OCI-LY7 (cell line): ENCODE measurements at regions not wholly inside any gene's neighbourhood (a gene's known extent, or its start where the extent isn't known, plus 50 kb on each side); places are given as distances from the start of the nearest gene placed in this dataset.

ENCODE experiments used
- BruUV-seq: library from RNA; stranded (reverse); fragments of 400-500 nt; replicated peaks from 2 replicates; lab custom pipeline; 2021; lab: Mats Ljungman, UMichigan
- CTCF ChIA-PET: fragments of 300-600 bp; sonication (Branson Sonifier 250); formaldehyde crosslinking; loops from one replicate; lab custom pipeline; 2022; ENCODE audit warnings: antibody characterized with exemption; ENCODE audit not compliant: unreplicated experiment; lab: Charles Lee
- POLR2A ChIA-PET: fragments of 300-600 bp; sonication (Branson Sonifier 250); formaldehyde crosslinking; loops from one replicate; lab custom pipeline; 2022; ENCODE audit warnings: antibody characterized with exemption; lab: Charles Lee
- DNase-seq: peaks from one replicate; pipeline ENCODE4 v3.0.0-alpha.2; 2015; ENCODE audit warnings: low spot score
- H2AFZ ChIP-seq: fragments of 200-600 bp; sonication (generic), shearing (Covaris generic); 2 replicates; pipeline ENCODE4 v1.6.1; 2014; ENCODE audit warnings: mild to moderate bottlenecking, antibody characterized with exemption, low read length, moderate library complexity
- H3K27ac ChIP-seq: fragments of 200-600 bp; sonication (generic); 2 replicates; pipeline ENCODE4 v1.5.1; 2014; ENCODE audit warnings: mixed run types, low read depth, mild to moderate bottlenecking, moderate library complexity, low read length, inconsistent platforms; ENCODE audit not compliant: poor library complexity, severe bottlenecking
- H3K36me3 ChIP-seq: fragments of 200-600 bp; sonication (generic); 2 replicates; pipeline ENCODE4 v1.6.1; 2014; ENCODE audit warnings: mild to moderate bottlenecking, antibody characterized with exemption, low read length, moderate library complexity, mixed read lengths; ENCODE audit not compliant: insufficient read depth
- H3K4me1 ChIP-seq: fragments of 200-600 bp; sonication (generic); 2 replicates; pipeline ENCODE4 v1.5.1; 2014; ENCODE audit warnings: mild to moderate bottlenecking, low read length; ENCODE audit not compliant: insufficient read depth, poor library complexity, severe bottlenecking
- H3K4me2 ChIP-seq: fragments of 200-600 bp; sonication (generic); 2 replicates; pipeline ENCODE4 v1.6.1; 2014; ENCODE audit warnings: mild to moderate bottlenecking, low read length
- H3K4me3 ChIP-seq: fragments of 200-600 bp; sonication (generic); 2 replicates; pipeline ENCODE4 v1.5.1; 2014; ENCODE audit warnings: mild to moderate bottlenecking, low read depth, low read length; ENCODE audit not compliant: poor library complexity, severe bottlenecking
- H3K79me2 ChIP-seq: fragments of 200-600 bp; sonication (generic); 2 replicates; pipeline ENCODE4 v1.6.1; 2016; ENCODE audit warnings: low read depth, mild to moderate bottlenecking, low read length, moderate library complexity, mixed read lengths; ENCODE audit not compliant: insufficient read depth
- H3K9me2 ChIP-seq: fragments of 200-600 bp; sonication (generic); 2 replicates; pipeline ENCODE4 v1.6.1; 2016; ENCODE audit warnings: mild to moderate bottlenecking, low read length, mixed read lengths; ENCODE audit not compliant: insufficient read depth
- H3K9me3 ChIP-seq: fragments of 200-600 bp; sonication (generic); 2 replicates; pipeline ENCODE4 v1.6.1; 2014; ENCODE audit warnings: mild to moderate bottlenecking, mixed run types, low read length, mixed read lengths
- H4K20me1 ChIP-seq: fragments of 200-600 bp; sonication (generic); 2 replicates; pipeline ENCODE4 v1.6.1; 2014; ENCODE audit warnings: mild to moderate bottlenecking, antibody characterized with exemption, low read length, moderate library complexity, mixed read lengths; ENCODE audit not compliant: insufficient read depth
- CTCF ChIP-seq: fragments of 200-600 bp; sonication (generic); conservative IDR thresholded peaks from 2 replicates; pipeline ENCODE4 v1.5.1; 2014; ENCODE audit warnings: mild to moderate bottlenecking, antibody characterized with exemption, low read length, moderate library complexity, mixed read lengths
- EZH2phosphoT487 ChIP-seq: fragments of 200-600 bp; sonication (generic); IDR thresholded peaks from 2 replicates; pipeline ENCODE4 v1.6.1; 2018; ENCODE audit warnings: low read depth, borderline replicate concordance, mild to moderate bottlenecking, mixed run types, antibody characterized with exemption, low read length, moderate library complexity, mixed read lengths
- intact Hi-C: fragments of 100-400 bp; cut with micrococcal nuclease; formaldehyde crosslinking; loops from one replicate; pipeline ENCODE4 v1.10.0; 2022; ENCODE audit not compliant: unreplicated experiment

- Histone ChIP-seq H3K79me2 (no peaks in the 10 kb centered on the region), H3K9me2 (no peaks in the 10 kb centered on the region), H3K4me3 (no peak overlapping the region), H3K4me2 (no peak overlapping the region), H4K20me1 (no peaks in the 10 kb centered on the region), H3K4me1 (no peaks in the 10 kb centered on the region), H3K27ac (no peak overlapping the region), H2AFZ (no peak overlapping the region), H3K9me3 (peaks cover 11% of the 10 kb centered on the region), H3K36me3 (no peaks in the 10 kb centered on the region)
- no peak for TF ChIP-seq CTCF
- TF ChIP-seq EZH2phosphoT487, result no peak
- no peak for DNase-seq
- POLR2A ChIA-PET, result no interaction called here
- intact Hi-C loops, result no loop called here
- BruUV-seq, result no TSS peak
- CTCF ChIA-PET, result no interaction called here
Measured at GRCh38 chr6:170471491-170471890, 81.6 kb downstream of the PSMB1 start.

- POLR2A ChIA-PET, result no interaction called here
- Histone ChIP-seq H3K4me2 (no peak overlapping the region), H2AFZ (no peak overlapping the region), H3K36me3 (no peaks in the 10 kb centered on the region), H3K27ac (no peak overlapping the region), H3K79me2 (no peaks in the 10 kb centered on the region), H4K20me1 (no peaks in the 10 kb centered on the region), H3K4me3 (no peak overlapping the region), H3K9me2 (no peaks in the 10 kb centered on the region), H3K9me3 (peaks cover 13% of the 10 kb centered on the region), H3K4me1 (no peaks in the 10 kb centered on the region)
- no peak for TF ChIP-seq CTCF
- no peak for TF ChIP-seq EZH2phosphoT487
- CTCF ChIA-PET, result no interaction called here
- intact Hi-C loops, result no loop called here
- BruUV-seq, result no TSS peak
- DNase-seq, result no peak
Measured at GRCh38 chr6:170470734-170471133, 82.4 kb downstream of the PSMB1 start.

- ChIA-PET CTCF (no interaction called here), POLR2A (no interaction called here)
- H3K9me2 ChIP-seq, result no peaks in the 10 kb centered on the region
- DNase-seq, result no peak
- no peak overlapping the region for H3K27ac ChIP-seq
- no peaks in the 10 kb centered on the region for H3K79me2 ChIP-seq
- H3K4me2 ChIP-seq, result no peak overlapping the region
- no peaks in the 10 kb centered on the region for H3K36me3 ChIP-seq
- no peak overlapping the region for H3K4me3 ChIP-seq
- H3K4me1 ChIP-seq, result no peaks in the 10 kb centered on the region
- BruUV-seq, result no TSS peak
- peaks cover 20% of the 10 kb centered on the region for H3K9me3 ChIP-seq
- H2AFZ ChIP-seq, result no peak overlapping the region
- TF ChIP-seq EZH2phosphoT487 (no peak), CTCF (no peak)
- H4K20me1 ChIP-seq, result no peaks in the 10 kb centered on the region
- intact Hi-C loops, result no loop called here
Measured at GRCh38 chr6:170464524-170464979, 88.6 kb downstream of the PSMB1 start.
